Thoracic aorta (tissue), 2 donors: ENCODE measurements at regions not wholly inside any gene's neighbourhood (a gene's known extent, or its start where the extent isn't known, plus 50 kb on each side); places are given as distances from the start of the nearest gene placed in this dataset.
"Not testable (repeated sequence)": the region's sequence is repeated elsewhere in the genome, so short reads cannot be mapped to it uniquely, and the experiment has no call there.

Source experiments
- ATAC-seq: fragments of 150-250 bp; one replicate; pipeline ENCODE4 v1.8.0; 2017; ENCODE audit warnings: low read depth; ENCODE audit not compliant: insufficient number of reproducible peaks, low FRiP score
- DNase-seq: peaks from one replicate; pipeline ENCODE4 v3.0.0-alpha.2; 2020; ENCODE audit warnings: low spot score
- H3K27ac ChIP-seq, 2 donors: fragments of 200-600 bp; sonication (generic); 1 replicate in 1 of 2; 2 replicates in 1 of 2; pipeline ENCODE4 v1.5.1; 2016; ENCODE audit warnings: mild to moderate bottlenecking in 2 of 2, moderate library complexity in 2 of 2
- H3K27me3 ChIP-seq: fragments of 200-600 bp; sonication (generic); replicated peaks from 2 replicates; pipeline ENCODE4 v1.6.0; 2016; ENCODE audit warnings: mild to moderate bottlenecking; ENCODE audit not compliant: insufficient read depth
- H3K36me3 ChIP-seq: fragments of 200-600 bp; sonication (generic); one replicate; pipeline ENCODE4 v1.5.1; 2016
- H3K4me1 ChIP-seq, 2 donors: fragments of 200-600 bp; sonication (generic); 1 replicate in 1 of 2; 2 replicates in 1 of 2; pipeline versions ENCODE4 v1.5.1 to v1.6.0; 2016; ENCODE audit warnings: low read depth in 2 of 2, mild to moderate bottlenecking in 1 of 2; ENCODE audit not compliant: control insufficient read depth in 1 of 2
- H3K4me3 ChIP-seq: fragments of 200-600 bp; sonication (generic); 2 replicates; pipeline ENCODE4 v1.5.1; 2016; ENCODE audit warnings: mild to moderate bottlenecking
- H3K9me3 ChIP-seq: fragments of 200-600 bp; sonication (generic); 2 replicates; pipeline ENCODE4 v1.5.1; 2016
- TF ChIP-seq, protein P1 (sequence below): fragments of 200-600 bp; sonication (generic); IDR thresholded peaks from one replicate; pipeline ENCODE4 v1.5.1; 2019; ENCODE audit warnings: antibody characterized with exemption

DNA sequence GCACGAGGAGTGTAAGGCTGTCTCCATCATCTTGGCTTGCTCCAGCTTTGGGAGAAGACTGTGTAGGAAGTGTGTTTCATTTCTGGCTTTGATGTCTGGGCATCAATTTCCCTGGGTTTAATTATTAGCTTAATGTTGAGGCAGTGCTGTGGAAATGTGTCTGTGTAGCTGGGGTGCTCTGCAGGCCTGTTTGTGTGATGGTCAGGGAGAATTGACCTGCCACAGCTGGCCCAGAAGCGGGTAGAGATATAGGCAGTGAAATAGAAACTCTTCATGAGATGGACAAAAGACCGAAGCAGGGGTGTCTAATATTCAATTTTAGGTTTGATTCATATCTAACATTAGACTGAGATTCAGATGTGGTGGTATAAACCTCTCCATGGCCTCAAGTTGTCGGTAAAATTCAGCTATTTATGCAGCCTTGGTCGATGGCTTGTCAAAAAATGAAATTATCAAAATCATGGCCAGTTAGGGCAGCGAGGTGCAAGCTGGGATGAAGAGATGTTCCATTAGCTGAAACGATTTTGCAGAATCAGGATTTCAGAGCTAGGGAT, 95.3 kb upstream of the SNX9 start:
- peaks cover 8 to 10% of the 10 kb centered on the region in 2 donors for H3K4me1 ChIP-seq
- H3K27ac ChIP-seq, result no peak overlapping the region
- no peak for DNase-seq
- H3K4me3 ChIP-seq, result no peak overlapping the region
- no peak for ATAC-seq
- no peaks in the 10 kb centered on the region for H3K36me3 ChIP-seq
- no peaks in the 10 kb centered on the region for H3K9me3 ChIP-seq
- H3K27me3 ChIP-seq, result no peaks in the 10 kb centered on the region
- TF ChIP-seq, protein P1, sequence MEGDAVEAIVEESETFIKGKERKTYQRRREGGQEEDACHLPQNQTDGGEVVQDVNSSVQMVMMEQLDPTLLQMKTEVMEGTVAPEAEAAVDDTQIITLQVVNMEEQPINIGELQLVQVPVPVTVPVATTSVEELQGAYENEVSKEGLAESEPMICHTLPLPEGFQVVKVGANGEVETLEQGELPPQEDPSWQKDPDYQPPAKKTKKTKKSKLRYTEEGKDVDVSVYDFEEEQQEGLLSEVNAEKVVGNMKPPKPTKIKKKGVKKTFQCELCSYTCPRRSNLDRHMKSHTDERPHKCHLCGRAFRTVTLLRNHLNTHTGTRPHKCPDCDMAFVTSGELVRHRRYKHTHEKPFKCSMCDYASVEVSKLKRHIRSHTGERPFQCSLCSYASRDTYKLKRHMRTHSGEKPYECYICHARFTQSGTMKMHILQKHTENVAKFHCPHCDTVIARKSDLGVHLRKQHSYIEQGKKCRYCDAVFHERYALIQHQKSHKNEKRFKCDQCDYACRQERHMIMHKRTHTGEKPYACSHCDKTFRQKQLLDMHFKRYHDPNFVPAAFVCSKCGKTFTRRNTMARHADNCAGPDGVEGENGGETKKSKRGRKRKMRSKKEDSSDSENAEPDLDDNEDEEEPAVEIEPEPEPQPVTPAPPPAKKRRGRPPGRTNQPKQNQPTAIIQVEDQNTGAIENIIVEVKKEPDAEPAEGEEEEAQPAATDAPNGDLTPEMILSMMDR, result no peak

DNA sequence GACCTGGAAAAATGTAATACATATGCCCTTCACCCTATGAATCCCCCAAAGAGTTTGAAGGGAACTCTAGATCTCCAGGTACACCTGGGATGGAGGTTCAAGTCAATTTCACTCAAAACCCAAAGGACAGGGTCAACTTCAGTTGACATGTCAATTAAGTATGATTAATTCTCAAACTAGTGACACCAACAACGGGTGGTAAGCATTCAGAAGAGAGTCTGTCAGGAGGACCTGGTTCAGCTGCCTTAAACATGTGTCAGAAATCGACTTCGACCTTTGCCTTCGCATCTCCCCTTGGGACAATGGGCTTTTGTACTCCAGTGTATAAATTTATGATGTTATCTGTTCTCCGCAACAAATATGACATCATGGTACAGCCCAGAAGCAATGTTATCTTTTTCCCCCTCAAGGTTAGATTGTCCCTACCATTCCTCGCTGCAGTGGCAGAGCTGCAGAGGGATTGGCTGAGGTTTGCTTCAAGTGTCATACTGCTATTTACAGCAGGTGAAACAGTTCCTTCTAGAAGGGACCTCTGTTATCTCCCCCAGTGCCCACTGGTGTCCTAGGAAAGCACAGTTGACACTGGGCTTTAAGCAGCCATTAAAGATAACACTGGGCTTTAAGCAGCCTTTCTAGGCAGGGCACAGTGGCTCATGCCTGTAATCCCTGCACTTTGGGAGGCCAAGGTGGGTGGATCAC, 94.7 kb upstream of the SNX9 start:
- peaks cover 7 to 10% of the 10 kb centered on the region in 2 donors for H3K4me1 ChIP-seq
- no peak overlapping the region for H3K4me3 ChIP-seq
- no peak for ATAC-seq
- no peak overlapping the region for H3K27ac ChIP-seq
- H3K27me3 ChIP-seq, result no peaks in the 10 kb centered on the region
- TF ChIP-seq, protein P1, result no peak
- no peaks in the 10 kb centered on the region for H3K36me3 ChIP-seq
- DNase-seq, result no peak
- no peaks in the 10 kb centered on the region for H3K9me3 ChIP-seq

DNA sequence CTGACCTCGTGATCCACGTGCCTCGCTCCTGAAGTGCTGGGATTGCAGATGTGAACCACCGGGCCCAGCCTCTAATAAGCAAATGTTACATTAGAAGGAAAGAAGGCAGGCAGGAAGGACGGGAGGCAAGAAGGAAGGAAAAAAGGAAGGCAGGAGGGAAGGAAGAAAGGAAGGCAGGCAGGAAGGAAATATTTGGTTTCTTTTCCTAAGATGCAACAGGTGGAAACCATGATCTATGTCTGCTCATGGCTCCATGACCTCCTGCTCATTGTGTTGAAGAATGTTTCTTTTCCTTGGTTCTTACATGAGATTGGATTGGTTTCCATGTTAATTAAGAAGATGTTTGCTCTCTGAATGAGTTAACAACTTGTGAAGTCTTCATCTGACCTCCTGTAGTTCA, 91.8 kb upstream of the SNX9 start:
- ATAC-seq (no peak), DNase-seq (no peak)
- H3K36me3 ChIP-seq, result no peaks in the 10 kb centered on the region
- no peak overlapping the region for H3K27ac ChIP-seq
- no peak overlapping the region for H3K4me3 ChIP-seq
- TF ChIP-seq, protein P1, result no peak
- peaks cover 0 to 4% of the 10 kb centered on the region in 2 donors for H3K4me1 ChIP-seq
- H3K9me3 ChIP-seq, result no peaks in the 10 kb centered on the region
- H3K27me3 ChIP-seq, result no peaks in the 10 kb centered on the region

DNA sequence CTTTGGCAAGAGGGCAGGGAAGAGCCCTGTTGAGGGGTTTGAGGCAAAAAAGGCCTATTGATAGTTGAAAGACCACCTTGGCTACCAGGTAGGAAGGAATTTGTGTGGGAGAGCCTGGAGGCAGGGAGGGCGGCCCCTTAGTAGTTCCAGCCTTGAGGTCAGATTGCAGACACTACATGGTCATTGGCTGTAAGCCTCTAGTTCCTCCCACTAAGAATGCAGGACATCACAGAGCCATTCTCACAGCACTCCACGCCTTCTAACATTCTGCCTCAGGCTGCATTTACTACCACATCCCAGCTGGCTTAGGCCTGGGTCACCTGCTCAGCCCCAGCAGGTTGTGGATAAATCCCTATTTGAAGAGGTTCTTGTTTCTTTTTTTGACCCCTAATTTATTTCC, 91.0 kb upstream of the SNX9 start:
- Histone ChIP-seq H3K4me3 (no peak overlapping the region), H3K27me3 (no peaks in the 10 kb centered on the region), H3K36me3 (no peaks in the 10 kb centered on the region), H3K9me3 (no peaks in the 10 kb centered on the region), H3K27ac (no peak overlapping the region), H3K4me1 (no peaks in the 10 kb centered on the region)
- no peak for DNase-seq
- TF ChIP-seq, protein P1, result no peak
- ATAC-seq, result no peak

DNA sequence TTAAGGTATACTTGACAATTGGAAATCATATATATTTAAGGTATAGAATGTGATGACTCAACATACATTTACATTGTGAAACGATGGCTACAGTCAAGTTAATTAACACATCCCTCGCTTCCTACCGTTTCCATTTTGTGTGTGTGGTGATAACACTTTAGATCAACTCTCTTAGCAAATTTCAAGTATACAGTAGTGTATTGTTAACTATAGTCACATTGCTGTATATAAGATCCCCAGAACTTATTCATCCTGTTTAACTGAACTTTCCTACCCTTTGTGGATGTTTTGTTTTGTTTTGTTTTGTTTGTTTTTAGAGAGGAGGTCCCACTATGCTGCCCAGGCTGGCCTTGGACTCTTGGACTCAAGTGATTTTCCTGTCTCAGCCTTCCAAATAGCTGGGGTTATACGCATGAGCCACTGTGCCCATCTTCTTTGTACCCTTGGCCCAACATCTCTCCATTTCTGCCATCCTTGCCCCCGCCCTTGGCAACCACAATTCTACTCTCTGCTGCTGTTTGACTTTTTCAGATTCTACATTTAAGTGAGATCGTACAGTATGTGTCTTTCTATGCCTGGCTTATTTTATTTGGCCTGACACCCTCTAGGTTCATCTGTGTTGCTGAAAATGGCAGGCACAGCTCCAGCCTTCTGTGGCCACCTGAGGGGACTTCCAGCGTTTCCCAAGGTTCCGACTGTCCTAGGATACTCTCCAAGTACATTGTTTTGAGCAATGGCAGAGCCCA, 90.5 kb upstream of the SNX9 start:
- H3K4me1 ChIP-seq, result no peaks in the 10 kb centered on the region
- TF ChIP-seq, protein P1, result no peak
- no peaks in the 10 kb centered on the region for H3K9me3 ChIP-seq
- H3K4me3 ChIP-seq, result no peak overlapping the region
- no peak for DNase-seq
- H3K36me3 ChIP-seq, result no peaks in the 10 kb centered on the region
- H3K27me3 ChIP-seq, result no peaks in the 10 kb centered on the region
- ATAC-seq, result no peak
- no peak overlapping the region for H3K27ac ChIP-seq

DNA sequence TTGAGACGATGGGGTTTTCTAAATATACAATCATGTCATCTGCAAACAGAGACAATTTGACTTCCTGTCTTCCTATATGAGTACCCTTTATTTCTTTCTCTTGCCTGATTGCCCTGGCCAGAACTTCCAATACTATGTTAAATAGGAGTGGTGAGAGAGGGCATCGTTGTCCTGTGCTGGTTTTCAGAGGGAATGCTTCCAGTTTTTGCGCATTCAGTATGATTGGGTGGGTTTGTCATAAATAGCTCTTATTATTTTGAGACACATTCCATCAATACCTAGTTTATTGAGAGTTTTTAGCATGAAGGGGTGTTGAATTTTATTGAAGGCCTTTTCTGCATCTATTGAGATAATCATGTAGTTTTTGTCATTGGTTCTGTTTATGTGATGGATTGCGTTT, 86.5 kb upstream of the SNX9 start:
- H3K9me3 ChIP-seq, H3K27ac ChIP-seq, H3K27me3 ChIP-seq, H3K4me1 ChIP-seq, DNase-seq, H3K4me3 ChIP-seq, H3K36me3 ChIP-seq, ATAC-seq: not testable (repeated sequence)
